ENCODE measurements at regions not wholly inside any gene's neighbourhood (a gene's known extent, or its start where the extent isn't known, plus 50 kb on each side); places are given as distances from the start of the nearest gene placed in this dataset.
"Not testable (repeated sequence)": the region's sequence is repeated elsewhere in the genome, so short reads cannot be mapped to it uniquely, and the experiment has no call there.

DNA sequence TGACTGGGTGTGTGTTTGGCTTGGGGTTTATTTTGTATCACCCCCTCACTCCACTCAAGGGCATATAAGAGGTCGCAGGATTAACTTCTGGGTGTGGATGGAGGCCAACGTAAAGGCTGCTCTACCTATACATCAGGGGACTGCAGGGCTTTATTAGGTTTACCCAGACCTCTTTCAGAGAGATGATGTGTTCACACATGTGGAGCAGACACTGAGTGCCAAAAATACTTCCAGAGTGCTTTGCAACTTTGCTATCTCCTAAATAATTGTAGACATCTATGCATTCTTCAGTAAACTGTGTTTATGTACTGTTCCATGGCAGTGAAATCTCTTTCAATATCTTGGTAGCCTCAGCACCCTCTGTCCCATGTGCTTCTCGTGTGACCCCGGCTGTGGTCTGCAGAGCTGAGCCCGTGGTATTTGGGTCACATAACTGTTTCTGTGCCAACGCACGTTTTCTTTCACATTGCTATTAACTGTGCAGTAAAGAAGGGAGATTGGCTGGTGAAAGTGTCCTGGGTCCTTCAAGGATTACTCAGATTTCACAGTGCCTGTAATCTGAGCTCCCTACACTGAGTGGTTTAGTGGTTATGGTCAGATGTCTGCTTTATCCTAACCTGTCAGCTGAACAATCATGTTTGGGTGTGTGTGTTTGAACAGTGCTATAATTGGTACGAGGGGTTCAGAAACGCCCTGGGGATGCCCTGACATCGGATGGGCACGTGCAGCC, 208.1 kb downstream of the VAPA start:
- peak; percentile 71 for DNase-seq

- no peak for DNase-seq
These were observed 209.5 kb downstream of the VAPA start for GRCh38 chr18:10122988-10123950.

- DNase-seq = no peak
These were observed 210.3 kb downstream of the VAPA start for GRCh38 chr18:10124071-10124470.

DNA sequence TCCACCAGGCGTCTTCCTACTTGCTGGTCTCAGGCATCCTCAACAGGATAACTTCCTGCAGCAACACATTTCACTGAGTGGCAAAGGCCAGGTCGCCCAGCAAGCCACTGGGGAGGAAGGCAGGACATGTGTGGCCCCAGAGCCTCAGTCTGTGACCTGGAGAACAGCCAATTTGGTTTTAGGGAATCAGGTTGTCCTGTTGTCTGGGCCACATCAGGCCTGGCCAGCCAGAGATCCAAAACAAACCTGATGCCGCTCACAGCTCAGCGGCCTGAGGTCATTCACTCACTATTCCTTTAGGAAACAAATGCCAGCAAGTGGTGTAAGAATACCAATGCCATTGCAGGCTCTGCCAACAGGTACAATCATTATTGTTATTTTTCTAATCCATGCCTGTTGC, 210.7 kb downstream of the VAPA start:
- DNase-seq = no peak

- DNase-seq = no peak
These were observed 211.2 kb downstream of the VAPA start for GRCh38 chr18:10124967-10125366.

DNA sequence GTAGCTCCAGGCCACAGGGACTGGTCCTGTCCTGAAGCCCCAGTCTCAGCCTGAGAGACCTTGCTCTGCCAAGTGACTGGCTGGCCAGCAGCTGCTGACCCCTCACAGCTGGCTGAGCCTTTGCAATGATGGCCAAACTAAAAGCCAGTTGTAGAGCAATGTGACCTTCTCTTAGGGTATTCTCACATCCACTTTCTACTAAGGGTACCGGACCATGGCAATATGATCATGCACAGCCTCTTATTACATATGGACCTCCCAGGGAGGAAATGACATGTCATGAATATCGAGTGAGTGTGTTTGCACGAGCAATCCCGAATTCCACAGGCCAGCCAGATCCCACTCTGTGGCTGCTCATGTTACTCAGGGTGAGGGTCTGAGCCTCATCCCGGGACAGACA, 213.9 kb downstream of the VAPA start:
- no peak for DNase-seq

- DNase-seq = no peak
These were observed 215.2 kb downstream of the VAPA start for GRCh38 chr18:10128921-10129501.

GRCh38 chr18:10130606-10131005, 216.8 kb downstream of the VAPA start:
- no peak for DNase-seq

DNA sequence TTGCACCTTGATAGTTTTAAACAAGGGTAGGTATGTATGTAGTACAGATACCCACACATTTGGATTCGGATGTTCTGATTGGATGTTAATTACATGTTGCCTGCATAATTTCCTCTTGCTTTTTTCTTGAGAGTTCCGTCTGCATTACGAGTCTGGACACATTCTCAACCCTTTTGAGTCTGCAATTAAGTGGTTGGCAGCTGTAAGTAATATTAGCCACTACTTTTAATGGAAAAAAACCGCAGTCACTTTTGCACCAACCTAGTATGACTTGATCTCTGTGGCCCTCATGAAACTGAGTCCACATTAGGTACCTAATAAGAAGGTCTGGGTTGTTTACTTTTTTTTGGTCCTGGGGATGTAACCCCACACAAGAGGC, 217.3 kb downstream of the VAPA start:
- no peak for DNase-seq

DNA sequence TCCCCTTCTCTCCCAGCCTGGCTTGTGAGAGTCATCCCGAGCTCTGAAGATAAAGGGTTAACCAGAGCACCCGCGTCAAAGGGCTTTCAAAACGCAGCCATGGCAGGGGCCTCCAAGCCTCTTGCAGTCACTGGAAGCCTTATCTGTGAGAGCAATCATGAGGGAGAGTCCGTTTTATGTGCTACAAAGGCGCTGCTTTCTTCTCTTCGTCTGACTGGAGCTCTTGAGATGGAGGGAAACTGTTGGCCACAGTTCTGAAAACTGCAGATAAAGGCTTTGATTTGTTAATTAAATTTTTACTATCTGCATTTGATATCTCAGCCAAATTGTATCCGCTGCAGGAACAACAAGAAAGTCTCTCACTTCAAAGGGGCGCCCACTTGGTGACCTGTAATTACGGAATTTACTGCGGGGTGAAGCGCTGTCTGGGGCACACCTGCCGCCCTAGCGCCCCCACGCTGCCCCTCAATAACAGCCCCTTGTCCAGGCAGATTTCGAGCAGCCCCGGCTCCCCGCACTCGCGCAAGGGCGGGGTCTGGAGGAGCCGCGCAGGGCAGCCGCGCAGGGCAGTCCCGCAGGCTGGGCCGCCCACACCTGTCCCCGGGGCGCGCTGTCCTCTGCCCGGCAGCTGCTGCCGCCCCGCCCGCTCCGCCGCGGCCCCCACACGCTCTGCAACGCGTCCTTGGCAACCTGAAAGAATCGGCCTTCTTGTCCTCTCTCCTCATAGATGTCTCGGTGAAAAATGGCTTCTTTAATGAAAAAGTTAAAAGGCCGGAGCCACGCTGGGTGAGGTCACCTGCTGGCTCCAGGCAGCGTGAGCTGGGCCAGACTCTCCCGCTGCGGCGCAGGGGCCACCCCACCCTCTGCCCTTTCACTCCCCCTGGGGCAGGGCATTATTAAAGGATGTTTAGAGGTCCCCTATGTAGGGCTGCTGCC, 217.9 kb downstream of the VAPA start:
- DNase-seq = no peak

DNA sequence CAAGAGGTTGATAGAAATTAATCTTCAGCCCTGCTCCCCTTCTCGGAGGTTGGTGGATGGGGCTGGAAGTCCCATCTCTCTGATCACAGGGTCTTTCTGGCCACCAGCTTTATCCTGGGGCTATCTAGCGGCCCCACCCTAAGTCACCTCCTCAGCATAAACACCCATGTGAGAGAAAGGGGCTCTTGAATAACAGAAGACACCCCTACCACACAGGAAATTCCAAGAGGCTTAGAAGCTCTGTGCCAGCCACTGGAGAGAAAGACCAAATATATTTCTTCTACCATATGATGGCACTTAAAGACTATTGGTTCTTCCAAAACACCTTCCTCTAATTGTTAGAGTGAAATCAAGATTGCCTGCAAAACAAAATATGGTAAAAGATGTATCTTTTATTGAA, 219.7 kb downstream of the VAPA start:
- DNase-seq = no peak

GRCh38 chr18:10134204-10134603, 220.4 kb downstream of the VAPA start:
- DNase-seq = no peak

GRCh38 chr18:10134749-10135148, 220.9 kb downstream of the VAPA start:
- DNase-seq = not testable (repeated sequence)

DNA sequence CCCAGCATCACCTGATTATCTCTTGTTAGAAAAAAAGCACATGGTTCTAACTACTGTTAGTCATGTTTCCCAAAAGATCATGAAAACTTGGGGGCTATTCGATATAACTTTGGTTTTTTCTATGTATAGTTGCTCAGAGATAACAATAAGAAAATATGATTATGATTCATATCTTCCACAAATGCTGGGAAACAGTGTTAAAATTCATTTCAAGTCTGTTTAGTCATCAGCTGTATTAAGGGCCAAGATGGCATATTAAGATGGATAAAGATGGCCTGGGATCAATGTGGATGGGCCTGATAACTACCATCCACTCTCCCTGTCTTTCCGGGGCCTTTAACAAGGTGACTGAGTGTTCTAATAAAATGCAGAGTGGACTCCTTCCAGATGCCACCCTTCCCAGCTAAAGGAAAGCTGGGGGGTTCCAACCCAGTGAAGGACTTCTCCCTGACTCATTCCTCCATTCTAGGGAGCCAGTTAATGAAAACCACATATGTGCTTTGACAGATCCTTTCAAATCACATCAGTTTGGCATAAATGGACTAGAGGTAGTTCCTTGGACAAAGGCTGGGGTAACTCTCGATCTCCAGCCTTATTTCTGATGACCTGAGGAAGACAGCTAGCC, 221.6 kb downstream of the VAPA start:
- no peak for DNase-seq

GRCh38 chr18:10138719-10139118, 224.9 kb downstream of the VAPA start:
- no peak for DNase-seq

DNA sequence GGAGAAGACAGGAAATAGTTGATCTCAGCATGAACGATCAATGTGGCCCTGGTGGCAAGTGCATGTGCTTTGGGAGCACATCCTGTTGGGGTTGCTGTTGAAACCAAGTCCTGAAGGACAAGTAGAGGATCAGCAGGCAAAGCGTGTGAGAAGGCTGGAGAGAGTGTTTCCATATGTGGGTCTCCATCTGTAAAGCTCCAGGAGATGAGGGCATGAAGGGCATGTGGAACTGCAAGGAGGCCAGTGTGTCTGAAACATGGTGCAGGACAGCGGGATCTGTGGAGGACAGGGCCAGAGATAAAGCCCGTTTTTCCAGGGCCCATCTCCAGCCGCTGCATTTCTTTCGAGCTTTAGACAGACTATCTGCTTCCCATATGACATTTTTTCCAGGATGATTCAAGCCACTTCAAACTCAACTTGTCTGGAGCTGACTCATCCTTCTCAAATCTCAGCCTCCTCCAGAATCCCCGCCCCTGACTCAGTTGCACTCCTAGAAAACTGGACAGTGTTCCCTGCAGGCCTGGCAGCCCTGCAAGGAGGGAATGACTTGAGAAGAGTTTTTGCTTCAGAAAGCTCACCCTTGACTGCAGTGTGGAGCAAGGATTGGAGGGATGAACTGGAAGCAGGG, 226.1 kb downstream of the VAPA start:
- no peak for DNase-seq

GRCh38 chr18:10140461-10141282, 226.9 kb downstream of the VAPA start:
- DNase-seq = no peak

GRCh38 chr18:10141559-10141958, 227.7 kb downstream of the VAPA start:
- no peak for DNase-seq

DNA sequence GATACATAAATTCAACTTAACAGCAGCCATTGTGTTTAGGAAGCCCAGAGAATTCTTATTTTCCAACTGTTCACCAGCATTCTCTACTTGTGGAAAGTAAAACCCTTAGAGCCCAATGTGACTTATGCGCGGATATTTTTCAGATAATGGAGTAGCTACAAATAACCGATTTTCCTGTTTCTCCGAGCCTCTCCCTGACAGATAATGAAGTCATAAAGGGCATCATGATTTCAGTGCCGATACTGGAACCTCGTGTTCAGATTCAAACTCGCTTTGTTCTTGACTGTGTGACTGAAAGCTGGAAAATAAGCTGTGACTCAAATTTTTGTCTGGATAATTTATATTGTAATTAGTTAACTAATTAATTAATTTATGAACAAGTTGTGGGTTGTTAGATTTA, 228.2 kb downstream of the VAPA start:
- no peak for DNase-seq

GRCh38 chr18:10142496-10143160, 228.8 kb downstream of the VAPA start:
- DNase-seq = no peak
